OCI-LY7 (cell line): ENCODE measurements at regions not wholly inside any gene's neighbourhood (a gene's known extent, or its start where the extent isn't known, plus 50 kb on each side); places are given as distances from the start of the nearest gene placed in this dataset.

Source experiments
- BruUV-seq: library from RNA; stranded (reverse); fragments of 400-500 nt; replicated peaks from 2 replicates; lab custom pipeline; 2021; lab: Mats Ljungman, UMichigan
- CTCF ChIA-PET: fragments of 300-600 bp; sonication (Branson Sonifier 250); formaldehyde crosslinking; loops from one replicate; lab custom pipeline; 2022; ENCODE audit warnings: antibody characterized with exemption; ENCODE audit not compliant: unreplicated experiment; lab: Charles Lee
- POLR2A ChIA-PET: fragments of 300-600 bp; sonication (Branson Sonifier 250); formaldehyde crosslinking; loops from one replicate; lab custom pipeline; 2022; ENCODE audit warnings: antibody characterized with exemption; lab: Charles Lee
- DNase-seq: peaks from one replicate; pipeline ENCODE4 v3.0.0-alpha.2; 2015; ENCODE audit warnings: low spot score
- H2AFZ ChIP-seq: fragments of 200-600 bp; sonication (generic), shearing (Covaris generic); 2 replicates; pipeline ENCODE4 v1.6.1; 2014; ENCODE audit warnings: mild to moderate bottlenecking, antibody characterized with exemption, low read length, moderate library complexity
- H3K27ac ChIP-seq: fragments of 200-600 bp; sonication (generic); 2 replicates; pipeline ENCODE4 v1.5.1; 2014; ENCODE audit warnings: mixed run types, low read depth, mild to moderate bottlenecking, moderate library complexity, low read length, inconsistent platforms; ENCODE audit not compliant: poor library complexity, severe bottlenecking
- H3K36me3 ChIP-seq: fragments of 200-600 bp; sonication (generic); 2 replicates; pipeline ENCODE4 v1.6.1; 2014; ENCODE audit warnings: mild to moderate bottlenecking, antibody characterized with exemption, low read length, moderate library complexity, mixed read lengths; ENCODE audit not compliant: insufficient read depth
- H3K4me1 ChIP-seq: fragments of 200-600 bp; sonication (generic); 2 replicates; pipeline ENCODE4 v1.5.1; 2014; ENCODE audit warnings: mild to moderate bottlenecking, low read length; ENCODE audit not compliant: insufficient read depth, poor library complexity, severe bottlenecking
- H3K4me2 ChIP-seq: fragments of 200-600 bp; sonication (generic); 2 replicates; pipeline ENCODE4 v1.6.1; 2014; ENCODE audit warnings: mild to moderate bottlenecking, low read length
- H3K4me3 ChIP-seq: fragments of 200-600 bp; sonication (generic); 2 replicates; pipeline ENCODE4 v1.5.1; 2014; ENCODE audit warnings: mild to moderate bottlenecking, low read depth, low read length; ENCODE audit not compliant: poor library complexity, severe bottlenecking
- H3K79me2 ChIP-seq: fragments of 200-600 bp; sonication (generic); 2 replicates; pipeline ENCODE4 v1.6.1; 2016; ENCODE audit warnings: low read depth, mild to moderate bottlenecking, low read length, moderate library complexity, mixed read lengths; ENCODE audit not compliant: insufficient read depth
- H3K9me2 ChIP-seq: fragments of 200-600 bp; sonication (generic); 2 replicates; pipeline ENCODE4 v1.6.1; 2016; ENCODE audit warnings: mild to moderate bottlenecking, low read length, mixed read lengths; ENCODE audit not compliant: insufficient read depth
- H3K9me3 ChIP-seq: fragments of 200-600 bp; sonication (generic); 2 replicates; pipeline ENCODE4 v1.6.1; 2014; ENCODE audit warnings: mild to moderate bottlenecking, mixed run types, low read length, mixed read lengths
- H4K20me1 ChIP-seq: fragments of 200-600 bp; sonication (generic); 2 replicates; pipeline ENCODE4 v1.6.1; 2014; ENCODE audit warnings: mild to moderate bottlenecking, antibody characterized with exemption, low read length, moderate library complexity, mixed read lengths; ENCODE audit not compliant: insufficient read depth
- CTCF ChIP-seq: fragments of 200-600 bp; sonication (generic); conservative IDR thresholded peaks from 2 replicates; pipeline ENCODE4 v1.5.1; 2014; ENCODE audit warnings: mild to moderate bottlenecking, antibody characterized with exemption, low read length, moderate library complexity, mixed read lengths
- EZH2phosphoT487 ChIP-seq: fragments of 200-600 bp; sonication (generic); IDR thresholded peaks from 2 replicates; pipeline ENCODE4 v1.6.1; 2018; ENCODE audit warnings: low read depth, borderline replicate concordance, mild to moderate bottlenecking, mixed run types, antibody characterized with exemption, low read length, moderate library complexity, mixed read lengths
- intact Hi-C: fragments of 100-400 bp; cut with micrococcal nuclease; formaldehyde crosslinking; loops from one replicate; pipeline ENCODE4 v1.10.0; 2022; ENCODE audit not compliant: unreplicated experiment

- POLR2A ChIA-PET, result interaction anchor here (0.7 kb wide), 1 partner anchor 329 kb away, joined by 4 read pairs; no protein-coding TSS in a partner anchor
- intact Hi-C loops, result no loop called here
- Histone ChIP-seq H3K27ac (no peak overlapping the region), H3K9me2 (no peaks in the 10 kb centered on the region), H3K79me2 (no peaks in the 10 kb centered on the region), H4K20me1 (no peaks in the 10 kb centered on the region), H3K9me3 (no peaks in the 10 kb centered on the region), H3K4me2 (no peak overlapping the region), H3K4me3 (no peak overlapping the region), H3K4me1 (no peaks in the 10 kb centered on the region), H2AFZ (no peak overlapping the region), H3K36me3 (no peaks in the 10 kb centered on the region)
- DNase-seq, result no peak
- TF ChIP-seq CTCF, result no peak
- TF ChIP-seq EZH2phosphoT487, result no peak
- CTCF ChIA-PET, result no interaction called here
- BruUV-seq, result no TSS peak
Measured at GRCh38 chr18:26634631-26635030, 86.3 kb upstream of the KCTD1 start.

GRCh38 chr18:26631135-26631534, 82.8 kb upstream of the KCTD1 start:
- POLR2A ChIA-PET, result no interaction called here
- intact Hi-C loops, result no loop called here
- Histone ChIP-seq H3K36me3 (no peaks in the 10 kb centered on the region), H2AFZ (no peak overlapping the region), H3K27ac (no peak overlapping the region), H3K4me2 (no peak overlapping the region), H3K9me2 (no peaks in the 10 kb centered on the region), H3K79me2 (no peaks in the 10 kb centered on the region), H3K4me1 (no peaks in the 10 kb centered on the region), H3K9me3 (no peaks in the 10 kb centered on the region), H3K4me3 (no peak overlapping the region), H4K20me1 (no peaks in the 10 kb centered on the region)
- BruUV-seq, result no TSS peak
- TF ChIP-seq CTCF (no peak), EZH2phosphoT487 (no peak)
- no peak for DNase-seq
- CTCF ChIA-PET, result no interaction called here

GRCh38 chr18:26630596-26630995, 82.2 kb upstream of the KCTD1 start:
- no peaks in the 10 kb centered on the region for H4K20me1 ChIP-seq
- no peak for TF ChIP-seq CTCF
- no peak overlapping the region for H3K4me2 ChIP-seq
- no peak overlapping the region for H2AFZ ChIP-seq
- no peaks in the 10 kb centered on the region for H3K36me3 ChIP-seq
- POLR2A ChIA-PET, result no interaction called here
- no peaks in the 10 kb centered on the region for H3K9me3 ChIP-seq
- BruUV-seq, result no TSS peak
- CTCF ChIA-PET, result no interaction called here
- no peak overlapping the region for H3K27ac ChIP-seq
- no peak overlapping the region for H3K4me3 ChIP-seq
- no peaks in the 10 kb centered on the region for H3K79me2 ChIP-seq
- intact Hi-C loops, result no loop called here
- no peaks in the 10 kb centered on the region for H3K9me2 ChIP-seq
- H3K4me1 ChIP-seq, result no peaks in the 10 kb centered on the region
- DNase-seq, result no peak
